ENCODE measurements at regions not wholly inside any gene's neighbourhood (a gene's known extent, or its start where the extent isn't known, plus 50 kb on each side); places are given as distances from the start of the nearest gene placed in this dataset.

GRCh38 chr15:39302936-39303335 lies 277.9 kb upstream of the THBS1 start:
- no peak for TF ChIP-seq POLR2A (IDR thresholded peaks at IDR 0.05)
- no peak for TF ChIP-seq CTCF (IDR thresholded peaks at IDR 0.05)

All from vagina (tissue), 2 donors.